ENCODE measurements at regions not wholly inside any gene's neighbourhood (a gene's known extent, or its start where the extent isn't known, plus 50 kb on each side); places are given as distances from the start of the nearest gene placed in this dataset.

DNA sequence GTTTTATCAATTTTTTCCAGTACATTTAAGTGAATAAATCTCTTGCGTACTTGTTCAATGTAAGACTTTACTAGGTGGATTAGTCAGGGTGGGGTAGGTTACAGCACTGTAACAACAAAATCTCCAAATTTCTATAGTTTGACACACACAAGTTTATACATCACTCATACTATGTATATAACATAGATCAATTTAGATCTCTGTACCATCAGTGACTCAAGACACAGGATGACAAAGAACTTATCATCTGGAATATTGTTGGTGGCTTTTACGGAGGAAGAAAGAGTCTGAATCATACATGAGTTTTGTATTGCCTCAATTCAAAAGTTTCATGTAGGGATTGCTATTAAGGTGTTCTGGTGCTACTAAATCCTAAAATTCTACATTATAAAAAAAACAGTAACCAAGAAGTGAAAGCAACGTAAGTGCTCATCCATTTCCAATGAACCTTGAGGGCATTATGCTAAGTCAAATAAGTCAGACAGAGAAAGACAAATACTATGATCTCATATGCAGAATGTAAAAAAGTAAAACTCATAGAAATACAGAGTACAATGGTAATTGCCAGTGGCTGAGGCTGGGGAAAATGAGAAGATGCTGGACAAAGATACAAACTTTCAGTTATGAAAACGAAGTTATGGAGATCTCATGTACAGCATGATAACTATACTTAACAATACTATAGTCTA lies 98.0 kb upstream of the DKK2 start:
- no peak for FAIRE-seq
- TF ChIP-seq TAF1 (IDR thresholded peaks at IDR 0.05; ENCODE audit: borderline replicate concordance, low read depth, low read length) (no peak), POLR2A (IDR thresholded peaks at IDR 0.05; ENCODE audit: low read depth, low read length) (no peak), POLR2AphosphoS5 (IDR thresholded peaks at IDR 0.05; ENCODE audit: low read depth, low read length) (no peak)
- DNase-seq (ENCODE audit: insufficient read length) = no peak

DNA sequence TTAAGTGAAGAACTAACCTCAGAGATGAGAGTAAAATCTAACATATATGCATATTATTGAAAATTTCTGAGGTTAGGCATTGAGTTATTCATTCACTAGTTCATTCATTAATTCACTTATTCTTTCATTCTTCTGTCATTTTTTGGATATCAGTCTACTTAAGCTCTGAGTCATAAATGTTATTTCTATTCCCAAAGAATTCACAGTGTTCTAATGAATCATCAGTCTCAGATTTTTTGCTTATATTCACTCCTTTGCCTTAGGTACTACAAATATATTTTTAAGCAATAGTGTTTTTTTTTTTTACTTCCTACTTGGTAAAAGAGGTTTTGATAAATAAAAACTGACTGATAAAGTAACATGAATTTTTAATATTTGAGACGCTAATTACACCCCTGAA lies 95.2 kb upstream of the DKK2 start:
- no peak for FAIRE-seq
- TF ChIP-seq POLR2A (IDR thresholded peaks at IDR 0.05; ENCODE audit: low read depth, low read length) (no peak), POLR2AphosphoS5 (IDR thresholded peaks at IDR 0.05; ENCODE audit: low read depth, low read length) (no peak)

DNA sequence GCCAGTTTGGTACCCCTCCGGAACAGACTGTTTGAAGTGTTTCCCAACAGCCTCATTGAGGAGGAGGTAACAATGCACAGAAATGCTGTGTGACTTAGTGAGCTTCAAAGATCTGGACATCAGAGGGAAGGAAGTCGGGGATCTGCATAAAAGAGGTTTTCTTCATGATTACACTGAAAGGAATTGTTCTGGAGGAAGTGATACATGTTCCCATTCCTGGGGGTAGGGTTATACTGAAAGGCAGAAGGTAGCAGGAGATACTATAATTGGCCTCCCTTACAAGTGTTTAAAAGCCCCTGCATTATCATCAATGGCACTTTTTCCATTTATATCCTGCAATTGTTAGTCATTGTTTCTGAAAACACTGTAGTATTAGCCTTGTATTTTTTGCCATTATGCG lies 94.0 kb upstream of the DKK2 start:
- FAIRE-seq (no peak), DNase-seq (ENCODE audit: insufficient read length) (no peak)
- TF ChIP-seq TAF1 (IDR thresholded peaks at IDR 0.05; ENCODE audit: borderline replicate concordance, low read depth, low read length) (no peak), POLR2A (IDR thresholded peaks at IDR 0.05; ENCODE audit: low read depth, low read length) (no peak), POLR2AphosphoS5 (IDR thresholded peaks at IDR 0.05; ENCODE audit: low read depth, low read length) (no peak)

More for the DNA sequence above, 95.2 kb upstream of the DKK2 start:
- DNase-seq (ENCODE audit: insufficient read length) = no peak

DNA sequence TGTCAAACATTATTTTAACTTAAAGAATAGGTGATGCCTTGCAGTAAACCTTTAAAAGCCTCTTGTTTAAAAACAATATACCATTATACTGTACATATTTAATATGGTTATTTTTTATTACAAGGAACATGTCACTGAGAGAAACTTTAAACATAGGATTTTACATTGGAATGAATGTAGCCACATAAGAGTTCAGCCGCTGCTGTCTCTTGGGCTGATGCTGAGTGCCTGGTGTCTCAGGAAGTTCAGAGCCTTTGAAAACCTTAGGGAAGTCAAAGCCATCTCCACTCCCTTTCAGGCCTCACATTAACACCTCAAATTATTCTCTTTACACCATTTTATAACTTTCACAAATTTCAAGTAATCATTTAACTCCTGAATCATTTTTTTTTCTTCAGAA lies 93.5 kb upstream of the DKK2 start:
- TF ChIP-seq POLR2A (IDR thresholded peaks at IDR 0.05; ENCODE audit: low read depth, low read length) (no peak), POLR2AphosphoS5 (IDR thresholded peaks at IDR 0.05; ENCODE audit: low read depth, low read length) (no peak), TAF1 (IDR thresholded peaks at IDR 0.05; ENCODE audit: borderline replicate concordance, low read depth, low read length) (no peak)
- FAIRE-seq = no peak
- no peak for DNase-seq (ENCODE audit: insufficient read length)

DNA sequence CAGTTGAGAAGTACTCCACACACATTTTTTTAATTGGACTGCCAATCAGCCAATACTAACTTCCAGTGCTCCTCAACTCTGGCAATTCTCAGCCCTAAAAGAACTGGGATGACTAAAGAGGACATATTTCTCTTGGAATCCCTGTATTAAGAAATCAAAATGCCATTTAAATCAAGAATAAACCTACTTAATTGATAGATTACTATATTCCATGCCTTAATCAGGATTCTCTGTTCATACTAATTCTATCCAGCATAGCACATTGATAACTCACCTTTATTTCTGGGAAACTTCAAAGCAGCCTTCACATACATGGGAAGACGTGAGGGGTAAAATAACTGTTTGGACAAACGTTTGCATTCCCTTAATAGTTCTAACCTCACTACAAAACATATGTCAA lies 93.0 kb upstream of the DKK2 start:
- FAIRE-seq (no peak), DNase-seq (ENCODE audit: insufficient read length) (no peak)
- no peak for TF ChIP-seq POLR2A (IDR thresholded peaks at IDR 0.05; ENCODE audit: low read depth, low read length)
- no peak for TF ChIP-seq POLR2AphosphoS5 (IDR thresholded peaks at IDR 0.05; ENCODE audit: low read depth, low read length)
- TF ChIP-seq TAF1 (IDR thresholded peaks at IDR 0.05; ENCODE audit: borderline replicate concordance, low read depth, low read length) = no peak

DNA sequence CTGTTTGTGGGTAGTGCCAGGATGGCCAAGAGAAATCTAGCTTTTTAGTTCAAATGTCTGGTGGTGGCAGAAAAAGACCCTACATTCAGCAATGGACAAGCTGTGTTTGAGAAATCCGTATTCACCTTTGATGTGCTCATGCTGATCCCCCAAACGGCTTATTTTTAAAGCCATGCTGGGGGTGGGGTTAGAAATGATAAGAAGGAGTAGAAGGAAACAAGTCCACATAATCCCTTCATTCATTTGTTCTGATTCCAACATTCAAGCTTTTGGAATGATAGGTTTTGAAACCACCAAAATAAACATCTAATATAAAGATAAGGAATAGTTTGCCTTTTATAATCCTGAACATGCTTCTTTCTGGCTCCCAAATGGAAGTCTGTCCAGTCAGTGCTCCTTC lies 92.0 kb upstream of the DKK2 start:
- FAIRE-seq = no peak
- no peak for DNase-seq (ENCODE audit: insufficient read length)
- no peak for TF ChIP-seq POLR2AphosphoS5 (IDR thresholded peaks at IDR 0.05; ENCODE audit: low read depth, low read length)
- TF ChIP-seq POLR2A (IDR thresholded peaks at IDR 0.05; ENCODE audit: low read depth, low read length) = no peak
- TF ChIP-seq TAF1 (IDR thresholded peaks at IDR 0.05; ENCODE audit: borderline replicate concordance, low read depth, low read length) = no peak

DNA sequence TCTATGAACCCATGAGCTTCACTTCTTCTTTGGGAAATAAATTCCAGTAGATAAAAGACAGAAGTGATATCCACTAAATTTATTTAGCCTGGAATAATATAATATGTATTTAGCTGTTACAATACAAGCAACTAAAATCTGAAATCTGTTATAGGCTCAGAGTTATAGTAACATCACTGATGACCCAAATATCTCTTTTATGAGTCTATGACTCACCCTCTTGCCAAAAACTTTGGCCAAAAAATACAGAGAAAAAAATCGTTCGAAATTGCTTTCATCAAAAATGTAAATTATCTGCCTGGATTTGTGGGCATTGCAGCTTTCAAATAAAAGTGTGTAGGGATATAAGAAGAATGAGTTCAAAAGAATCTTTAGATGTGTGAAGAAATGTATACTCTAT lies 89.4 kb upstream of the DKK2 start:
- FAIRE-seq = no peak
- TF ChIP-seq TAF1 (IDR thresholded peaks at IDR 0.05; ENCODE audit: borderline replicate concordance, low read depth, low read length) = no peak
- TF ChIP-seq POLR2AphosphoS5 (IDR thresholded peaks at IDR 0.05; ENCODE audit: low read depth, low read length) = no peak
- TF ChIP-seq POLR2A (IDR thresholded peaks at IDR 0.05; ENCODE audit: low read depth, low read length) = no peak
- DNase-seq (ENCODE audit: insufficient read length) = no peak

DNA sequence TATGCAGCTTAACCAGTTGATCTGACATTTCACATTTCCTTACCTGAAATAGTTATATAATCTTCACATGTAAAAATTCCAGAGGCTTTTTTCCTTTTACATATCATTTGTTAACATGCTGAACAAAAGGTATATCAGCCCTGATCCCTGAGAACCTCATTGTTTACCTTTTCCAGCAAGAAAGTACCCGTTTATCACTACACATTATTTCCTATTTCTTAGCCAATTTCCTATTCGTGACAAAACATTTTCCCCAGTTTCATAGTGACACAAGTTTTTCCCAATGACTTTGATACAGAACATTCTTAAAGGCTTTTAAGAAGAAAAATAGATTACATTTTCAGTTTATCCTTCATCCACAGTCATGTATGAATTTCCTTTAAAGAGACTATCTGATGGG lies 86.6 kb upstream of the DKK2 start:
- FAIRE-seq = no peak
- TF ChIP-seq POLR2AphosphoS5 (IDR thresholded peaks at IDR 0.05; ENCODE audit: low read depth, low read length) (no peak), POLR2A (IDR thresholded peaks at IDR 0.05; ENCODE audit: low read depth, low read length) (no peak), TAF1 (IDR thresholded peaks at IDR 0.05; ENCODE audit: borderline replicate concordance, low read depth, low read length) (no peak)
- DNase-seq (ENCODE audit: insufficient read length) = no peak

DNA sequence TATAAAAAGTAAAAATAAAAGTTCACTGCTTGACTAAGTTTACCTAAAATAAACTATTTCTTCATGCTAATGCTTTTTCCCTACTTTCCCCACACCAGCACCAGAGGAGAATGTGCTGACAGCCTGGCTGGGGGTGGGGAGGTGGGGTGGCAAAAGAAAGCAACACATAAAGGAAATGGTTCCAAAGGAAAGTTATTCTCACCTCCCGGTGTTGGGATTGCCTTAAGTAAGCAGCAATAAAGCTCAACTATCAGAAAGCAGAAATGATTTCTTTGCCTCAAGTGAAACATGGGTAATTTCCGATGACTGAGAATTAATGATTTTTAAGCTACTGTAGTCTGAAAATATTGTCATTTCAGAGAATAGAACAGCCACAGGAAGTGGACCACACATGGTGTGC lies 84.5 kb upstream of the DKK2 start:
- DNase-seq (ENCODE audit: insufficient read length) (no peak), FAIRE-seq (no peak)
- TF ChIP-seq POLR2A (IDR thresholded peaks at IDR 0.05; ENCODE audit: low read depth, low read length) = no peak
- no peak for TF ChIP-seq POLR2AphosphoS5 (IDR thresholded peaks at IDR 0.05; ENCODE audit: low read depth, low read length)
- TF ChIP-seq TAF1 (IDR thresholded peaks at IDR 0.05; ENCODE audit: borderline replicate concordance, low read depth, low read length) = no peak

DNA sequence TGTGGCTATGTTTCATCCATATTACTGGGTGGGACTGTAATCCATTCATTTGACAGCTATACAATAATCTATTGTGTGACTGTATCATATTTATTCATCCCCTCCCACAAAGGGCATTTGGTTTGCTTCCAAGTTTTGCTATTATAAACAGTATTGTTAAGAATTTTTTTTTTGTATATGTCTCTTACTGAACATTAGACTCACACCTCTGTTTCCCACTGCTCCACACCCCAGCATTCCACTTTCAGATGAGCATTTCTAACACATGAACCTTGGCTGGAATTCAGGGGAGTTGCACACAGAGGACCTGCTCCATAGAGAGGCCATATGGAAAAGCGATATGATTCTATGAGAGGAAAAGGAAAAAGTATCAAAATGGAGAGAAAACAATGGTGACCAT lies 81.6 kb upstream of the DKK2 start:
- TF ChIP-seq TAF1 (IDR thresholded peaks at IDR 0.05; ENCODE audit: borderline replicate concordance, low read depth, low read length) (no peak), POLR2A (IDR thresholded peaks at IDR 0.05; ENCODE audit: low read depth, low read length) (no peak), POLR2AphosphoS5 (IDR thresholded peaks at IDR 0.05; ENCODE audit: low read depth, low read length) (no peak)
- FAIRE-seq (no peak), DNase-seq (ENCODE audit: insufficient read length) (no peak)

DNA sequence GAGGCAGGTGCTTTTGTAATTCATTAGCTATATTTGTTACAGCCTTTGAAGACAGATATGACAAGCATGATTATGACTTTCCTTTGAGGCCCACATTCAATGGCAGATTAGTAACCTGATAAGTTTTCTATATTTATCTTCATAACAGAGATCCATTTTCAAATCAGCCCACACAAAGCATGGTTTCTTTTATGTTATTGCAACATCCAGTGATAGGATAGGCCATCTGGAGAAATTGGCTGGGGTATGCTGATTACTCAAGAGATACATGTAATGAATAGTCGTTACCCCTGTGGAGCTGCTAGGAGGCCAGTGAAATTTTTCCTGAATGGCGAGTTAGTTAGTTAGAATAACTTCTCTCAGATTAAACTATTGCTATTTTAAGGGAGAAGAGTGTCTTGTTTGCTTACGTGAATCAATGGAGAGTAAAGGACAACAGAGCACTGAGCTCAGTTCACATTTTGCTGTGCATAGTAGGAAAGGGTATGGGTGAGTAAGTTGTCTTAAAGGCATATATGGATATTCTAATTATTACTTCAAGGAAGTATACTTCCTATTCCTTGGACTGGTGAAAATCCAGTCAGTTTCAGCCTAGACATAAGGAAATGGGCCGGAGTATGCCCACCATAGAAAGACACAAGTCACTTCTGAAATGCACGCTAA lies 79.2 kb upstream of the DKK2 start:
- DNase-seq (ENCODE audit: insufficient read length) = no peak
- no peak for FAIRE-seq
- TF ChIP-seq TAF1 (IDR thresholded peaks at IDR 0.05; ENCODE audit: borderline replicate concordance, low read depth, low read length) (no peak), POLR2A (IDR thresholded peaks at IDR 0.05; ENCODE audit: low read depth, low read length) (no peak), POLR2AphosphoS5 (IDR thresholded peaks at IDR 0.05; ENCODE audit: low read depth, low read length) (no peak)

DNA sequence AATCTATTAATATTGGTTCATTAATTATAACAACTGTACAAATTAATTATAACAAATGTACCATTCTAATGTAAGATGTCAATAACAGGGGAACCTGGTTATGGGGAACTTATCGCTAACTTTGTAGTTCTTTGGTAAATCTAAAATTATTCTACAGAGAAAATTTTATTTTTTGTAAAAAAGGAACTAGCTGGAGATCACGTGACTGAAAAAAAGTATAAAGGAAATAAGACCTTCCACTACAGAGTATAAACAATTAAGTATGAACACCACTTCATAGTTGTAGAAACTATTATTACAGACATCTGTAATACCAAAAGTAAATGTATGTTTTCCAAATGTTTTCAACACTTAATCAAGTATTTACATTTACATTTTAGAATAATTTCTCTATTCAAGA lies 77.9 kb upstream of the DKK2 start:
- FAIRE-seq = no peak
- TF ChIP-seq POLR2AphosphoS5 (IDR thresholded peaks at IDR 0.05; ENCODE audit: low read depth, low read length) (no peak), TAF1 (IDR thresholded peaks at IDR 0.05; ENCODE audit: borderline replicate concordance, low read depth, low read length) (no peak), POLR2A (IDR thresholded peaks at IDR 0.05; ENCODE audit: low read depth, low read length) (no peak)

More for the DNA sequence above, 77.9 kb upstream of the DKK2 start:
- DNase-seq (ENCODE audit: insufficient read length) = no peak
